Tibial artery (tissue), 4 donors: ENCODE measurements at regions not wholly inside any gene's neighbourhood (a gene's known extent, or its start where the extent isn't known, plus 50 kb on each side); places are given as distances from the start of the nearest gene placed in this dataset.
"Not testable (repeated sequence)": the region's sequence is repeated elsewhere in the genome, so short reads cannot be mapped to it uniquely, and the experiment has no call there.

Experiments used
- DNase-seq, 2 donors: peaks; one replicate each; pipeline ENCODE4 v3.0.0-alpha.2; 2019
- H3K27ac ChIP-seq, 2 donors: fragments of 200-600 bp; sonication (generic) in 1 of 2; 1 replicate in 1 of 2; 2 replicates in 1 of 2; pipeline ENCODE4 v1.5.1; 2018 to 2019; ENCODE audit warnings: mild to moderate bottlenecking in 1 of 2
- H3K27me3 ChIP-seq, 2 donors: fragments of 200-600 bp; sonication (generic) in 1 of 2; one replicate each; pipeline versions ENCODE4 v1.5.1 to v1.6.0; 2016 to 2019
- H3K36me3 ChIP-seq, 3 donors: fragments of 200-600 bp; sonication (generic) in 2 of 3; one replicate each; pipeline ENCODE4 v1.5.1; 2016 to 2019; ENCODE audit warnings: mild to moderate bottlenecking in 2 of 3
- H3K4me1 ChIP-seq, 4 donors: fragments of 200-600 bp; sonication (generic) in 2 of 4; 1 replicate in 3 of 4; 2 replicates in 1 of 4; pipeline ENCODE4 v1.5.1; 2016 to 2019
- H3K4me3 ChIP-seq, 2 donors: fragments of 200-600 bp; sonication (generic) in 1 of 2; 1 replicate in 1 of 2; 2 replicates in 1 of 2; pipeline ENCODE4 v1.5.1; 2018 to 2019; ENCODE audit warnings: mild to moderate bottlenecking in 2 of 2
- H3K9me3 ChIP-seq, 3 donors: fragments of 200-600 bp; sonication (generic) in 1 of 3; one replicate each; pipeline ENCODE4 v1.5.1; 2016 to 2019
- CTCF ChIP-seq, 2 experiments: fragments of 200-600 bp in 1 of 2; fragments of 450-650 bp in 1 of 2; IDR thresholded peaks; one replicate each; pipeline ENCODE4 v1.5.1; 2017 to 2019; ENCODE audit warnings: antibody characterized with exemption in 2 of 2, mild to moderate bottlenecking in 1 of 2, moderate library complexity in 1 of 2
- intact Hi-C: fragments of 100-400 bp; cut with DNase I; formaldehyde crosslinking; loops from one replicate; pipeline ENCODE4 v1.15.0; 2023; ENCODE audit warnings: low total_unique reads

DNA sequence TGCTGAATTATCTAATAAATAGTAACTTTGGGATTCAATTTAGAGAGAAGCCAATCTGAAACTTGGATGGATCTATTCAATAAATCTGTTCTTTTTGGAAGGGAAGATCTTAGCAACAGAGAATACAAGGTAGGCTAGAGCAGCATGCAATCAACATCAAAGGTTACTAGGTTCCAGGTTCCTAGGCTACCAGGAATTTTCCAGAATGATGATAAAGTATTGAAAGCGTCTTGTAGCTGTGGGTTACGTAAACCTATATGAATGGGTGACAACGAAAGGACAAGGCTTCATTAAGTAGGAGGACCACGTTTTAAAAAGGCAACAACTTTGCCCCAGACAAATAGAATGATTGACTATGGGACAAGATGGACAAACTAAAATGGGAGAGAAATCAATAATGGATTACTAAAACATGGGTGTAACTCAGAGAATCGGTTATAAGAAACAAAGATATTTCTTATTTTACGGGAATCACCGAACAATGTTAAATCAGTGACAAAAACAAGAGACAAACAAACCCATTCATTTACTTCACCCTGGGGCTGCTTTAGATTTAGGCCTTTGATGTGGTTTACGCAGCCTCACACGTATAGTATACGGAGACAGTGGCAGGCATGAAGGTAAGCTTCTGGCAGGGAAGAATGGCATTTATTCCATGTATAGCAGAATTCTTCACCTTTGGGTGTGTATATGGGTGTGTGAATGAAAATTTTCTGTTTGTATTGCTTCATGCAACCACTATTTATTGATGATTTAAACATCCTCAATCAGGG lies 732.6 kb upstream of the PABPC4L start:
- TF ChIP-seq CTCF (IDR thresholded peaks at IDR 0.05), result no peak
- no peak overlapping the region for H3K4me3 ChIP-seq

DNA sequence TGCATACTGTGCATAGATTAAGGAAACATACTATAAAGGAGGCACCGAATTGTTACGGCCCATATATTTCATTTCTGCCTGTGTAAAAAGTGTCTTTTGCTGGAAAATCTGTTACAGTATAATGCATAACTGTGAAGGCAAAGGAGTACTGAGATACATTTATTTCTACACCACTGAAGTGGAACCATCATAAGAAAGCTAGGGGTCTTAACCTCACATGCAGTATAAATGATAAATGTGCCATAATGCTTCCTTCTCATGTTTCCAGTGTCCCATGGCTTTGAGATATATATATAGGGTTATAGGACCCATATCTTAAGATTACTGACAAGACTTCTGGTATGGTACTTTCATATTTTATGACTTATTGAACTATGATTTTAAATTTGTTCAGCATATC lies 713.8 kb upstream of the PABPC4L start:
- Histone ChIP-seq H3K27me3 (no peaks in the 10 kb centered on the region), H3K4me3 (no peak overlapping the region), H3K27ac (no peak overlapping the region), H3K9me3 (no peaks in the 10 kb centered on the region), H3K36me3 (no peaks in the 10 kb centered on the region), H3K4me1 (no peaks in the 10 kb centered on the region)
- DNase-seq, result no peak
- no peak for TF ChIP-seq CTCF (IDR thresholded peaks at IDR 0.05)
- intact Hi-C loops, result no loop called here

More for the DNA sequence above, 732.6 kb upstream of the PABPC4L start:
- no peak overlapping the region for H3K27ac ChIP-seq
- no peaks in the 10 kb centered on the region for H3K4me1 ChIP-seq
- no peaks in the 10 kb centered on the region for H3K9me3 ChIP-seq
- intact Hi-C loops, result no loop called here
- no peaks in the 10 kb centered on the region for H3K36me3 ChIP-seq
- no peak for DNase-seq
- no peaks in the 10 kb centered on the region for H3K27me3 ChIP-seq

DNA sequence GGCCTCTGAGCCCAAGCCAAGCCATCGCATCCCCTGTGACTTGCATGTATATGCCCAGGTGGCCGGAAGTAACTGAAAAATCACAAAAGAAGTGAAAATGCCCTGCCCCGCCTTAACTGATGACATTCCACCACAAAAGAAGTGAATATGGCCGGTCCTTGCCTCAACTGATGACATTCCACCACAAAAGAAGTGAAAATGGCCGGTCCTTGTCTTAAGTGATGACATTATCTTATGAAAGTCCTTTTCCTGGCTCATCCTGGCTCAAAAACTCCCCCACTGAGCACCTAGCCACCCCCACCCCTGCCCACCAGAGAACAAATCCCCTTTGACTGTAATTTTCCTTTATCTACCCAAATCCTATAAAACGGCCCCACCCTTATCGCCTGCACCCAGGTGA lies 712.7 kb upstream of the PABPC4L start:
- H3K36me3 ChIP-seq, H3K27ac ChIP-seq, H3K4me3 ChIP-seq, H3K4me1 ChIP-seq, intact Hi-C loops, DNase-seq, H3K9me3 ChIP-seq, H3K27me3 ChIP-seq: not testable (repeated sequence)

DNA sequence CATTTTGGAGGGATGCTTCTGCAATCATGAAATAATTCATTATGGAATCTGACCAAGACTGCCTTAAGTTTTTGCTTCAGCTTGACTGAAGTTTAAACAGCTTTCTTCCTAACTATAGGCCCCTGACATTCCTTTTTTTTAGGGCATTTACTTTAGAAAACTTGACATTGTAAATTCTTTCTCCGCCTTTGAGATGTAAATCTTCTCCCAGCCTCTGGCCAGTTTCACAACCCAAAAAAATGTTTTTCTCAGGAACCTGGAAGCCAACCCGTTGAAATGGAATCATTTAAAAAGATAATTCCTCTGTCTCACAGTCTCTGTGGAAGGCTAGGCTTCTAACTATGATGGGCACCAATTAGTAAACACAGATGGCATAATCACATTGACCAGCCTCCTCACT lies 710.4 kb upstream of the PABPC4L start:
- H3K4me1 ChIP-seq, result no peaks in the 10 kb centered on the region
- intact Hi-C loops, result no loop called here
- TF ChIP-seq CTCF (IDR thresholded peaks at IDR 0.05), result no peak

GRCh38 chr4:134906404-134907023 lies 704.9 kb upstream of the PABPC4L start:
- no peaks in the 10 kb centered on the region for H3K4me1 ChIP-seq
- DNase-seq, result no peak
- H3K4me3 ChIP-seq, result no peak overlapping the region
- H3K27ac ChIP-seq, result no peak overlapping the region
- no peaks in the 10 kb centered on the region for H3K9me3 ChIP-seq
- intact Hi-C loops, result no loop called here
- peak in 1 of 2 experiments; percentile 22 for TF ChIP-seq CTCF (IDR thresholded peaks at IDR 0.05)
- H3K27me3 ChIP-seq, result no peaks in the 10 kb centered on the region
- H3K36me3 ChIP-seq, result no peaks in the 10 kb centered on the region

More for the DNA sequence above, 710.4 kb upstream of the PABPC4L start:
- Histone ChIP-seq H3K9me3 (no peaks in the 10 kb centered on the region), H3K27ac (no peak overlapping the region), H3K27me3 (no peaks in the 10 kb centered on the region), H3K4me3 (no peak overlapping the region), H3K36me3 (no peaks in the 10 kb centered on the region)
- no peak for DNase-seq

- H3K36me3 ChIP-seq, result no peaks in the 10 kb centered on the region
Observed at GRCh38 chr4:134905061-134905460, 703.5 kb upstream of the PABPC4L start.

More at GRCh38 chr4:134905061-134905460, 703.5 kb upstream of the PABPC4L start:
- Histone ChIP-seq H3K4me3 (no peak overlapping the region), H3K27ac (no peak overlapping the region), H3K9me3 (no peaks in the 10 kb centered on the region), H3K4me1 (no peaks in the 10 kb centered on the region), H3K27me3 (no peaks in the 10 kb centered on the region)
- TF ChIP-seq CTCF (IDR thresholded peaks at IDR 0.05), result no peak
- no peak for DNase-seq
- intact Hi-C loops, result no loop called here
